Right lung (tissue), 2 donors: ENCODE measurements at regions not wholly inside any gene's neighbourhood (a gene's known extent, or its start where the extent isn't known, plus 50 kb on each side); places are given as distances from the start of the nearest gene placed in this dataset.
A peak's percentile ranks its signal among the peaks of the same experiment; 100 is the strongest.

ENCODE experiments used
- DNase-seq, 2 donors: peaks; one replicate each; pipeline ENCODE4 v3.0.0-alpha.2; 2013

DNA sequence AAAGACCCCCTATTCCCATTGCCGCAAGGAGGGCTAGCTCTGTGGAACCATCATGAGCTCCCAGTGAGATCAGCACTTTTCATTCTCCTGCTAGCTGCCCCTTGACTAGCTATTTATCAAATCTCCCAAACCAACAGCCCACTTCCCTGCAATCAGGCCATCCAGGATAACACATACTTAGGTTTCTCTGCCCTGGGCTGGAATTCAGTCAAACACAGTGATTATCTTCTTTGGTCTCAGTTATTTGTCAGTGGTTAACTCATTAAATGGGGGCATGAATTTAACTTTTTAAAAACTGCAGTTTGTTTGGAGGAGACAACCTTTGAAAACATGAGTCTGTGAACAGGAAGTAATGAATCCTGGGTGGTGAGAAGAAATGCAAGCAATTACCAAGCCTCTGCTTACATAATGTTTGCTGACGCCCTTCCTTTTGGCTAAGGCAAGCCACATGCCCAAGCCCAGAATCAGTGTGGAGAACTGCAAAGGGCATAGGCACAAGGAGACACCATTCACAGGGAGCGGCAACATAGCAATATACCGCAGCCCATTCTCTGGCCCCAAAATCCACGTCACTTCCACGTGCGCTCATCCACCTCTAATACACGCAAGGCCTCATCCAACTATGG is 275.0 kb downstream of the DRD1 start:
- DNase-seq, result no peak

DNA sequence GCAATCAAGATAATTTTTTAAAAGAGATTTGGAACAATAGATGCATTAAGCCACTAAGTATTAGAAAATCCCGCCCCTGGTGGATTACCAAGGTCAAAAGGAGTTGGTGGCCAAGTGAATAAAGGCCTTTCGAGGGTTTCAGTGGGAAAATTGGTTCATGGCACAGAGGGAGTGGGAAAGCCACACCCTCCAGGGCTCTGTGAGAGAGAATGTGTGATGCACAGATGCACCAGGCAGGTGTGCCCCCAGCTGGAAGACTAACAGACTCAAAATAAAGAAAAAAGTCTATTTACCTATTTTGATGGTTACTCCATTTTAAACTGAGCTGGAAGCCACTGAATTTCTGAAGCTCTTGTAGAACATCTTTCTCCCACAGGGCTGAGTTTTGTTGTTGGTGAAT is 278.0 kb downstream of the DRD1 start:
- DNase-seq, result no peak

DNA sequence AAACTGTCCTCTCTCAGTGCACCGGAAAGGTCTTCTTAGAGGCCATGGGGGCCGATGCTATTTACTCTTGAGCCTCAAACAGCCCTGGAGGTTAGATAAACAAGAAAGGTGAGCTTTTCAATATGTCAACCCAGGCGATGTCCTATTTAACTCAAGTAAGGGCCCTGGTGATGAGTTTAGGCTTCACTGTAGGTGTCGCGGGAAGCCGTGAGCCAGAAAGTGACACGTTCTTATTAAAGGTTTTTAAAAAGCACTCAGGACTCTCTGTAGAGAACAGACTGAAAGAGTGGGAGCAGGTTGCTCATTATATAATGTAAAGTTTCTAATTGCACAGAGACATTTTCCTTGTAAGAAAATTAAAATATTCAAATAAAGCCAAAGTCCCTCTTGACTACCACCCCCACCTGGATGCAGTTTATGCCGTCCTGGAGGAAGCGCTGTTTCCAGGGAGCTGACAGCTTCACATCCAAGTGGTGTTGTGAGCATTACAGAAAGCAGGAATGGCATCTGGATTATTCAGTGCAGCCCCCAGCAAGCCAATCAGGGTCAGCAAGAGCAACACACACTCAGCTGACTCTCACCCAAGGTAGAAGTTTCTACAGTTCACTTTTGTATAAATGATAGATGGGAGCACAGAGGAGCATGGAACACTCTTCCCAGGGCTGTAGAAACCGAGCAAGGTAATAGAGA is 280.3 kb downstream of the DRD1 start:
- no peak for DNase-seq

DNA sequence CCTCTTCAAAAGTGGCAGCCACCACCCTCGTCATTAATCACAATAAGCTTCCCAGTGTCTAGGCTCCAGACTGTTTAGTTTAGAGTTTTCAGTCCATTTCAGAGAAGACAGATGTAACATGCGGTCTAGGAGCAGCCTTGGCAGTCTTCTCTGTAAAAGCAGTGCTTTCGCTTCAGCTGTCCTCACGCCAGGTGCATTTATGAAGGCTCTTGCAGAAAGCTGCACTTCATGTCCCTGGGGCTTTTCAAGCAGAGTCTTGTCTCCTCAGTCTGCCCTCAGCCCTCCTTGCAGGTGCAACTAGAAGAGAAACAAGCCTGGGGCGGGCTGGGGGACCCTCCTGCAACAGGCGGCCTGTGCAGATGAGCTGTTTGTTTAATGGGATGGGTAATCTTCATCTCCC is 281.9 kb downstream of the DRD1 start:
- DNase-seq, result no peak

DNA sequence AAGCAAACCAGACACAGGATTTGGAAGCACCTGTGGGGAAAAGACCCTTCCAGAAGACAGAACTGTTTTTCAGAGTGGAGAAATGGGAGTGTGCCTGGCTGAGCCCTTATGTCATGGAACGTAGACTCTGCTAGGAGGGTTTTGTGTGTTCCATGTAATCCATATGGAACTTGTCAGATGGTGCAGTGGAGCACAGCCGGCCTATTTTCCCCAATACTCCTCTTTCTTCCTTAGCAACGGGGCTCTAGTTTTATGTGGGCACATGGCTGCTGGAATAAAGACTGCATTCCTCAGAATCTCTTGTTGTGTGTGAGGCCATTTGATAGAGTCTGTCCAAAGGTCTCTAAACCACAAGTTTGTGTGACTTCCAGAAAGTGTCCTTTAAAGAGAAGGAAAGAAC is 284.0 kb downstream of the DRD1 start:
- DNase-seq, result peak; percentile 23 to 31

DNA sequence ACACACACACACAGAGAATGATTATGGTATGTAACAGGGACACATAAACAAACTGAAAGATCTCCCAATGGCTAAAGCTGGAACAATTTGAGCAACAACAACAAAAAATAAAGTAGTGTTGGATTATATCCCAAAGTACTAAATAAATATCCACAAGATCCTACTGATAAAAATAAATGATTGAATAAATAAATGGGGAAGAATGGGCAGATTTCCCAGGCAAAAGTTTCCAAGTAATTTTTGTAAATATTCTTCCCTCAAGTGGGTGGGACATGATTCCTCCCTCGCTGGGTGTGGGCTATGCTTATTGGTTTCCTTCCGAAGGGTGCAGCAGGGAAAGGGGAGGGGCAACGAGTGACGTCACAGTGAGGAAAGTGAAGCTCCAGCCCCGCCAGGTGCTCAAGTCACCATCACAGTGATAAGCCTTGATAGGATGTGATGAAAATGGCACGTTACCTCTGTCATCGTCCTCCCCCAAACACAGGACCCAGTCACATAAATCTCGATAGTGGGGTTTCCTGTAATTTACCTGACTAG is 295.3 kb downstream of the DRD1 start:
- peak; percentile 47 to 68 for DNase-seq

DNA sequence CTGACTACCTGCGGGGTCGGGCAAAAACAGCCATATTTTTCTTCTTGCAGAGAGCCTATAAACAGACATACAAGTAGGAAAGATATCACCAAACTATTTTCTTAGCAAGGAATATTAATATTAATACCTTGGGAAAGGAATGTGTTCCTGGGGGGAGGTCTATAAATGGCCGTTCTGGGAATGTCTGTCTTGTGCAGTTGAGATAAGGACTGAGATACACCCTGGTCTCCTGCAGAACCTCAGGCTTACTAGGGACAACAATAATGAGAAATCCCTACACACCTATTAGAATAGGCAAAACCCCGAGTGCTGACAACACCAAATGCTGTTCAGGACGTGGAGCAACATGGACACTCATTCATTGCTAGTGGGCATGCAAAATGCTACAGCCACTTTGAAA is 297.2 kb downstream of the DRD1 start:
- no peak for DNase-seq

DNA sequence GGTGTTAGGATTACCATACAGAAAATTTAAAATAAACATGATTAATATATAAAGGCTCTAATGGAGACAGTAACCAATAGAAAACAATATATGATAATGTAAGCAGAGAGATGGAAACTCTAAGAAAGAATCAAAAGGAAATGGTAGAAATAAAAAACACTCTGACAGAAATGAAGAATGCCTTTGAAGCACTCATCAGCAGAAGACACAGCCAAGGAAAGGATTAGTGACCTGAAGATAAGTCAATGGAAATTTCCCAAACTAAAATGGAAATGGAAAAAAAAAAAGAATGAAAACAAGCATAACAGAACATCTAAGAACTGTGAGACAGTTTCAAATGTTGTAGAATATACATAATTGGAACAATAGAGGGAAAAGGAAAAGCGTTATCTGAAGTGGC is 302.6 kb downstream of the DRD1 start:
- DNase-seq, result no peak

DNA sequence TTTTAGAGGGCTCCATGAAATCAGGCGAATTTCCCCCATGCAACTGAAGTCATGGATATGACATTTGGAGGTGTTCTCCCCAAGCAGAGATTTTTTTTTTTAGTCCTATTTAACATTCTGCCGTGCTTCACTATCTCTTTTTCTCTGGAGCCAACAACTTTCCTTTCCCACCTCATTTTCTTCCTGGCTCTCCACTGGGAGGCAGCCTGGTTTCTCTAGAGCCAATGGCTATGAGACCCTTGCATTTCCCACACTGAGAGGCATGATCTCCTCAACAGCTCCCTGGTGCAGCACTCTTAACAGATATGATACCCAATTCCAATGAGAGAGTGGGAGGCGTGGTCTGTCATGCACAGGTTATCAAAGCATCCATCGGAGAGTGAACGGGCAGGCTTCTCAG is 310.8 kb downstream of the DRD1 start:
- no peak for DNase-seq

DNA sequence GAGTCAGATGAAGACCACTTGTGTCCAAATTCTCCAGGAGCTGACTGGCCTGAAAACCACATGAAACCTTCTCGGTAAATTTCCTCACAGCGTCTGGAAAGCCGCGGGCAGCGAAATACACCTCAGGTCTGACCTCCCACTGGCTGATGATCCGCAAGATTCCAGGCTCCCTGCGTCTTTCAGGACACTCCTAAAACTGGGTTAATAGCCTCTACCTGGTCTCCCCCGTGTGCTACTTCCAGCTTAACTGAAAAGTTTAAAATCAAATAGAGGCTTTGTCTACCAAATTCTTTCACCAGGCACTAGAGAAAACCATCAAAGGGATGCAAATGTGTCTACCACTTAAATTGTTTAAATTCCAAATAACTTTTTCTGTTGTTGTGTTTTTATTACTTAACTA is 312.6 kb downstream of the DRD1 start:
- DNase-seq, result no peak

DNA sequence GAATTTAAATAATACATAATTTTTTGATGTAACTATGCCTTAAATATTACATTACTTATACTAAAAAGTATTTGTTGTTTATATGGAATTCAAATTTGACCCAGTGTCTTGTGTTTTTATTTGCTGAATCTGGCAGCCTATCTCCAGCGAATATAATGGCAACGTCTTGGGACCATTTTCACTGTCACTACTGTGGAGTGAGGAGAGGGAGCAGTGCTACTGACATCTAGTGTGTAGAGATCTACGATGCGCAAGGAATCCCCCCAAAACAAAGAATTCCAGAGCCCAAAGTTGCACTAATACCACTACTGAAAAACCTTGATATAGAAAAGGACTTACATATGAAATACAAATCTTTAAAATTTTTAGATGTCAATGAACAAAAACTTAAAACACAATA is 314.4 kb downstream of the DRD1 start:
- no peak for DNase-seq

DNA sequence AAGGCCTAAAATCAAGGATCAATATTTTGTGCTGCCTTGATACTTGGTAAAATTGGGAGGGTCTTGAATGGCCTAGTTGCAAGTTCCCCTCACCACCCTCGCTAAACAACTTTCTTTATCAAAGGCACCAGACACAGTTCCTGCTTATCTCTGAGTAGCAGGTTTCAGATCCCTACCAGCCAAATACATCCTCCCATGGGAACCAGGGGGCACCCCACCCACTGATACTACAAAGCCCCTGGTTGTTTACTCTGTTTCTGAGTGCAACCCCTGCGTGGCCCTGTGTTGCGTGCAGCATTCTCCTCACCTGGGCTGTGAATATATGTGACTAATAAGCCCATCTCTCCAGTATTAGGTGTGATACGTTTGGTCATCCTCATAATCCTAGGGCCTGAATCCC is 314.9 kb downstream of the DRD1 start:
- no peak for DNase-seq

DNA sequence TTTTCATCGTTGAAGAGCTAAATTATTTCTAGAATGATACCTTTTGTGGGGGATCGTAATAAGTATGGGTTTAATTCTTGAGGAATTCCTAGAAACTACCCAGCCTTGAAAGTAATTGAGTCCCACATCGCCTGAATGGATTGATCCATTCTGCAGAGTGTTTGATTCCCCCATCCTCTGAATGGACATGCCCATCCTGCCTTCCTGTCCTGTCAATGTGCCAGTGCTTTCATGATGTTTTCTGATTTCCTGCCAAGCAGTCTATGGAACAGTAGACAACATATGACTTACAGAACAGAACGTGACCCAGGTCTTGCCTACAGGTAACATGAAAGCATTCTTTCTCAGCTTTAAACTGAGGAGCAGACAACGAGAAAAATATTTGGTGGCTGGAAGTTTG is 319.2 kb downstream of the DRD1 start:
- DNase-seq, result no peak

DNA sequence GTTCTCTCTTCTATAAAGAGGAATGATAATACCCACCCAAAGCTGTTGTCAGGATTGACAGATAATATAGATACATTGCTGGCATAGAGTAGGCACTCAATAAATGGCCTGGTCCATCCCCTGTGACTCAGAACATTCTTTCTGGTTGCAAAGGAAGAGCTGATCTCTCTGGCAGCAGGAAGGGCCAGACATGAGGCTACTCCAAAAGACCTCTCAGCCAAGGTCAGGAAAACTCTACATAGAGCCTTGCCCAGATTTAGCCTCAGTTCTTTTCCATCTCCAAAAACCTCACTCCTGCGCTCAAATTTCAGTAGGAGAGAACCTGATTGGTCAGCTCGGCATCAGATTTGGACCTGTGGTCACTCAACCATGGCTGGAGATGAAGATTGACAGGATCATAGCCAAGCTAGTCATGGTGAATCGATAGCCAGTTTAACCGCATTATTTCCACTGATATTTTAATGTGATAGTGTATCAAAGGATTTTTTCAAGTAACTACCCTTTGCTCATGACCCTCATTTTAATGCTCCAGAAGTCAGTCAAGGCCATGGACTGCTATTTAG is 319.6 kb downstream of the DRD1 start:
- DNase-seq, result no peak

DNA sequence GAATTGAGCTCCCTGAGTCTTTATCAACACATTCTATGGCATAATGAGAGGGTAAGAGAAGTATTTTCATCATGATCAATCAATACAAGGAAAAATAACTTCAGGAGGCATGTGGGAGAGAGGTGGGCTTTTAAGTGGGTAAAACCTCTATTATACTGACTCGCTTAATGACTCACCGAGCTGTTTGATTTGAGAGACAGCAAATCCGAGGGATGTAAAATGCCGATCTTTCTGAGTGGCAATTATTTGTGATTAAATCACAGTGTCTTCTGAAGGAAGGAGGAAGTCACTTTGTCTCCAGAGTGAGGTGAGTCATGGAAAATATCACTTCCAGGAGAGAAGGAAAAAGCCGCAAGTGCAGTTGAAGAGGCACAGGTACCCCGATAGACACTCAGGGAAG is 320.4 kb downstream of the DRD1 start:
- DNase-seq, result no peak

DNA sequence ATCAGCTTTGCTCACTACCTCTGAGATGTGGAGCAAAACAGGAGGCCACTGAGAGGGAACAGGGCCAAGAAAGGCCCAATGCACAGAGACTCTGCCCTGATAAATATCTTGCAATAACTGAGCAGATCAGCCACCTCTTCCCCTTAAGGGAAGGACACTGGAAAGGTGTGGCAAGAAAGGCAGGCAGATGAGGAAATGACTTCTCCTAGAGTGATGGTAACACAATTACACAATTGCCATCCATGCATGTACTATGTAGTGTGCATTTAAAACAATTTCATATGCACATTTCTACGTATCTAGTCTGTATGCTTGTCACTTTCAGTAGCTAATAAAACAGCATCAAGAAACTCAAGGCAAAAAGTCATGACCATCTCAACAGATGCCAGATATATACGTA is 322.5 kb downstream of the DRD1 start:
- DNase-seq, result no peak

DNA sequence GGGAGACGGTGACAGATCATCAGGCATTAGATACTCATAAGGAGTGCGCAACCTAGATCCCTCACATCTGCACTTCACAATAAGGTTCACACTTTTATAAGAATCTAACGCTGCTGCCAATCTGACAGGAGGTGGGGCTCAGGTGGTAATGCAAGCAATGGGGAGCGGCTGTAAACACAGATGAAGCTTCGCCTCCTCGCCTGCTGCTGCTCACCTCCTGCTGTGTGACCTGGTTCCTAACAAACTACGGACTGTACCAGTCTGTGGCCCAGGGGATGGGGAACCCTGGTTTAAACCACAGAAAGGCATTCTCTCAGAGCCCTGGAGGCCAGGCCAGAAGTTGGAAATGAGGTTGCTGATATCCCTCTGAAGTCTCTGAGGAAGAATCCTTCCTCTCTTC is 323.6 kb downstream of the DRD1 start:
- no peak for DNase-seq

DNA sequence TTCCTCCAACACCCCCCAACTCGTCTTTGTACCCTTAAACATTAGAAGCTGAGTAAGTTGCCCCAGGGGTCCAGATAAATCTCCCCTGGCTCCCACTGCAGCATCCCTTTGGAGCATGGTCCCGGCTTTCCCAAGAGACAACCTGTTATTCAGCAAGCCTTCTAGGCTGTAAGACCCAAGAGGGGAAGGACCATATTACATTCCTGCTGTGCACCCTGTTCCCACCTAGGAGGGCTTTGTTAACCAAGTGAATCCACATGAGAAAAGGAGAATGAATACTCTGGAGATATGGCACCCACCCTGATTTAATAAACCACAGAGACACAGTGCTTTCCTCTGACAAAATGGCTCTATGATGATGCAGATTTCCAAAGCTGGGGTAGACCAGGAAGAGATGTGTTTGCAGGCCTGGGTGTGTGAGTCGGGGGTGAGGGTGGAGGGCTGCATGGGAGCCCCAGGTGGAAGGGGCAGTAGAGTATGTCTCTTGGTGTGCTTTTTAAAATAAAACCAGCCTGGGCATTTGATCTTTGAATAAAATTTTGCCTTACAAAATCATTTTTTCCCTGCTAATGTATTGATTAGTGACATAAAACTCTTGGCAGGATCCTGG is 325.2 kb downstream of the DRD1 start:
- DNase-seq, result no peak

DNA sequence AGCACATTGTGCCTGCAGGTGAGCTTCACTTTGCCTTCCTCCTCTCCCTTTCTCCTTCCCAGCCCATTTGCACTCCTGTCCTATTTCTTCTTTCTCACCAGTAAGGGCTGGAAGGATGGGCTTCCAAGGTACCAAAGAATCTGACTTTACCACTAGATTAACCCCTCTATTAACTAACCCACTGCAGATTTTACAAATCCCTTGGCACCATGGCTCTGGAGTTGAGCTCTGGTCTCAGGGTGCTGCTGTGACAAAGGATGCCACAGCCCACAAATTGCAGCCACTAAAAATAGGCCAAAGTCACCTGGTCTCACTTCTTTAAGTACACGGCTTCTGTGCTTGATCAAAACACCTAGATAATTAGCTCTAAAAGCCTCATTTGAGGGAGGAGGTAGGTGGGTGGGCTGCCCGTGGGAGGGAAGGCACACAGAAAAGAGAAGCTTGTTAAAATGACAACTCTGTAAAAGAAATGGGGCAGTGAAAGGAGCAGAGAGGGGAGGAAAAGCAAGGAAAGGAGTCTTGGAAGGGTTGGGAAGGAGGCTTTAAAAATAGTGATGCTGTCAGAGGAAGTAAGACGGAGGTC is 327.4 kb downstream of the DRD1 start:
- no peak for DNase-seq

DNA sequence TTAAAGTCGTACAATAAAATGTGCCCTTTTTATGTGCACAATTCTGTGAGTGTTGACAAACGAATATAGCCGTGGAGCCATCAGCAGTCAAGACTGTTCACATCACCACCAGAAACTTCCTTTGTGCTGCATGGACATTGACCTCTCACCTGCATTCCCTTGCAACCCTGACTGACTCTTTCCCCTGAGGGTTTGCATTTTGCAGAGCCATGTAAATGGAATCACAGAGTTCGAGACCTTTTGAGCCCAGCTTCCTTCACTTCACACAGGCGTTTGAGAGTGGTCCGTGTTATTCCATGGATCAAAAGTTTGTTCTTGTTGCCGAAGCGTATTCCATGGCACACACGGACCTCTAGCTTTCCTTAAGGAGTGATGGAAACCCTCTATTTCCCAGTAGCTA is 328.2 kb downstream of the DRD1 start:
- no peak for DNase-seq

DNA sequence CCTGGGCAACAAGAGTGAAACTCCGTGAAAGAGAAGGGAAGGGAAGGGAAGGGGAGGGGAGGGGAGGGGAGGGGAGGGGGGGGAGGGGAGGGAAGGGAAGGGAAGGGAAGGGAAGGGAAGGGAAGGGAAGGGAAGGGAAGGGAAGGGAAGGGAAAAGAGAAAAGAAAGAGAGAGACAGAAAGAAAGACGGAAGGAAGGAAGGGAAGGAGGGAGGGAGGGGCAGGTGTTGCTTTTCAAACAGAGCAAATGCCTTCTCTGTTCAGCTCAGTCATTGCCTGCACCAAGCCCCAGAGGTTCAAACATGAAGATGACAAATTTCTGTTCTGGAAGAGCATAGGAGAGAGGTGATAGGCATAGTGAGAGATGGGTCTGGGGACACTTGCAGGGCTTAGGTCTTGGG is 330.0 kb downstream of the DRD1 start:
- DNase-seq, result no peak

DNA sequence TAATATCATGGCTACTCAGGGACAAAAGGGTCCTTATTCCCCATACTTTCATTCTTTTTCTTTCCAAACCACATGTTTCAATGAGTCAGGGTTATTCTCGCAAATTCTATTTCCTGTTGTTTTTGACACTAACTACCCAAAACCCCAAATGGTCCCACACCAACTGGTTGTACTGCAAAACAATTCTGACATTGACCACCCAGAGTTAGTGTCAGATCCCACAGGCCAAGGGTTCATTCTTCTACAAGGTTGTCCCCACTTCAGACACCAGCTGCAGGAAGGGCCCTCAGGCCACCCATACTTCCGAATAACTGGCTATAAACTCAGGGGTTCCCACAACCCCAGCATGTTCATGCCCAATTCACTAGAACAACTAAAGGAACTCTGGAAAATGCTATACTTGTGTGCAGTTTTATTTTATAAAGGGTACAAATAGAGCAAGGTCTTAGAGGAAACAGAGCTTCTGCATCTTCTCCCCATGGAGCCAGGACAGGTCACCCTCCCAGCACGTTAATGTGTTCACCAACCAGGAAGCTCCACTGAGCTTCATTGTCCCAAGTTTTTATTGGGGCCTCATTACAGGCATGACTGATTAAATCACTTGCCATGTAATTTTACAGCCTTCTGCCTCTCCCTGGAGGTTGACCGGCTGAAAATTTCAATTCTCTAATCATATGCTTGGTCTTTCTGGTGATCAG is 334.8 kb downstream of the DRD1 start:
- no peak for DNase-seq
